GM19328 (cell line): ENCODE measurements at regions not wholly inside any gene's neighbourhood (a gene's known extent, or its start where the extent isn't known, plus 50 kb on each side); places are given as distances from the start of the nearest gene placed in this dataset.

Source experiments
- ATAC-seq: cut with Tn5 transposase; IDR thresholded peaks from one replicate; pipeline ENCODE4 v1.9.1; 2021; ENCODE audit warnings: mild to moderate bottlenecking, moderate library complexity; ENCODE audit not compliant: unreplicated experiment

GRCh38 chr17:79298799-79299198, 224.2 kb downstream of the ENGASE start:
- no peak for ATAC-seq

DNA sequence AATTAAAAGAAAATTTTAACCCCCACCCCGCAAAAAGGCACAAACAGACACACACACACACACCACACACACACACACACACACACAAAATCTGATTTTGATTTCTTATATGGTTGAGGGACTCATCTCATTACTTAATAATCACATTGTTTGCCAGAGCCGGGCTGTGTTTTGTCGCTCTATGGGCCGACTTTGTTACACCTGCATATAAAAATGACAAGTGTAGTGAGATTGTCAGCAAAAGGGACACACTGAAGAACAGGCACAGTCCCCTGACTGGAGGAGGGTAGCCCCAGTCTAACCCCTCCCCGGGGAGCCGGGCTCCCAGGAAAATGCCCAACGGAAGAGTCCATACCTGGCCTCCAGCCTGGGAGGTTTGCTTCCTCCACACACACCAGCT, 221.6 kb downstream of the ENGASE start:
- no peak for ATAC-seq

DNA sequence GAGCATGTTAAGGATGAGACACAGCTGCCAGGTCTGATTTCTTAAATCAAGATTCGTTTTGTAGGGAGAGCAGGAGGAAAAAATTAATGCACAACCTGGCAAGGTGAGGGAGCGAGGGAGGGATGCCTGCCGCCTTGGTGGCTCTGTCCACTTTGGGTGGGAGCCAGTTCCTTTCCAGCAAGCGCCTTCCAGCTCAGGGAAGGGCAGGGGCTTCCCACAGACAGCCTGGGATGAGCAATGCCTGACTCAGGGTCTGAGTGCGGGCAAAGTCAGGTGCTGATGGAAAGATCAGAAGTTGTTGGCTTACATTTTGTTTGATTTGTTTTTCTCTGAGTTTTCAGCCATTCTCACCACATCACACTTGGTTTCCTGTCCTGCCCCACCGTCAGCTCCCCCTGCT, 220.7 kb downstream of the ENGASE start:
- ATAC-seq, result no peak

DNA sequence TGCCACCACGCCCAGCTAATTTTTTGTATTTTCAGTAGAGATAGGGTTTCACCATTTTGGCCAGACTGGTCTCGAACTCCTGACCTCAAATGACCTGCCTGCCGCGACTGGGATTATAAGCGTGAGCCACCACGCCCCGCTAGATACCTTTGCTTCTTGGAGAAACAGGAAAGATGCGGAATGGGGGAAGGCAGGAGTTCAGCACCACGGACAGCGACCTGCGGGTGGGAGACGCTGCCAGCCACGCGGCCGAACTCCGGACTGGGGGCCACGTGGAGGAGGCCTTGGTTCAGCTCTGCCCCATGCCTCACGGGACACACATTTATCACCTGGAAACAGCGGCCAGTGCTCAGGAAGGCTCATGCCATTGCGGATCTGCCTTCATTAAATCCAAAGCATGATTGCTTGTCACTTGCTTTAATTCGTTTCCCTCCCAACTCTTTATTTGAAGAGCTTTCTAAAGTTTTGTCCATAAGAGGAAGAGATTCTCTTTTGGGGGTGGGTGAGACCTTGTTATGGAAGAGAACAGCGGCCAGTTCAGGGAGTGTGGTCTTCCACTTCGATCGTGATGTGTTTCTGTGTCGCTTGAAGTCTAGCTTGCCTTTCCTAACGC, 219.9 kb downstream of the ENGASE start:
- ATAC-seq, result no peak

- no peak for ATAC-seq
Observed at GRCh38 chr17:79292501-79292900, 217.9 kb downstream of the ENGASE start.

- ATAC-seq, result no peak
Observed at GRCh38 chr17:79291391-79291790, 216.8 kb downstream of the ENGASE start.

DNA sequence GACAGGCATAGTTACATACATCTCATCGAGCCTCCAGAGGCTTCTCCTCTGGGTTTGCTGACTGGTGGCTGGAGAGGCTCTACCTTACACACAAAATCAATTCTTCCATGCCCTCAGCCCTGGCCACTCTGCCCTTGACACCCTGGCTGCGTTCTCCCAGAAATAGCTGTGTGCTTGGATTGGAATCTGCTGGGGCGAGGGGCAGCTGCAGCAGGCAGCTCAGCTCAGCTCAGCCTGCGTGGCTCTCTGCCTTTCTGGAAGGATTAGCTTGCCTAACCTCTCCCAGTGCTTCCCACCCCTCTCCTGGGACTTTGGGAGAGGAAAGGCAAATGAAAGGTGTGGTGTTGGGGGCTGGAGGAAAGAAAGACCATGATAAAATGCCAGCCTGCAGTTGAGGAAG, 216.1 kb downstream of the ENGASE start:
- ATAC-seq, result no peak

DNA sequence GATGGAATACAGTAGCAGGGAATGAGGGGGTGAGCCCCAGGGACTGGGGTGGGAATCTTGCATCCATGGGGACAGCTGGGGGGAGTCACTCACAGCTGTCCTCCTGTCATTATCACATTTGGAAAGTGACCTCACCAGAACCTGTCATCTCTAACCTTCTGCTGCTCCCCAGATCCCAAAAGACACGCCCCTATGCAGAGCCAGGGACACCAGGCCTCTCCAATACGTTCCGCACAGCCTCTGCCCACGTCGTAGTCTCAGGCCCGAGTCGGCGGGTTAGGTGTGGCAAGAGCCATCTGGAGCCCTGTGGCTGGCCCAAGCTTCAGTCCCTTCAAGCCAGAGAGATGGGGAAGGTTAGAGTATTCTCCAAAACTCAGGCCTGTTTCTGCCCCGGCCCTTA, 214.3 kb downstream of the ENGASE start:
- no peak for ATAC-seq

DNA sequence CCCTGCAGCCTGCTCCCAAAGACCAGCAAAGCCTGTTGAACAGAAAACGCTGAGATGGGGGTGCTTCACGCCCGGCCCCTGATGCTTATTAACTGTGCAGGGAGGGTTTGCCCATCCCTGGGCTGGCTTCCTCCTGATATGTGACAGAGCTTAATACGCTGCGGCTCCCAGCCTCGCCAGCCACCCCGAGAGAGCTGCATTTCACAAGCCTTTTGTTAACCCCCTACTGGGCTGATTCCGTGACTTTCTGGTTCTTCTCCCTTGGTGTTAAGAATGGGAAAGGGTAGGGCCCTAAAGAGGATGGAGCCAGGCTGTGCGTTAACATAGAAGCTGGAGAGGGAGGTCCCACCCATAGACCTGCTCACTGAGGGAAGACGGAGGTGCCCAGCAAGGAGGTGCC, 211.8 kb downstream of the ENGASE start:
- ATAC-seq, result no peak

GRCh38 chr17:79285973-79286372, 211.3 kb downstream of the ENGASE start:
- no peak for ATAC-seq

GRCh38 chr17:79282294-79282693, 207.7 kb downstream of the ENGASE start:
- no peak for ATAC-seq

GRCh38 chr17:79281803-79282202, 207.2 kb downstream of the ENGASE start:
- ATAC-seq, result no peak

DNA sequence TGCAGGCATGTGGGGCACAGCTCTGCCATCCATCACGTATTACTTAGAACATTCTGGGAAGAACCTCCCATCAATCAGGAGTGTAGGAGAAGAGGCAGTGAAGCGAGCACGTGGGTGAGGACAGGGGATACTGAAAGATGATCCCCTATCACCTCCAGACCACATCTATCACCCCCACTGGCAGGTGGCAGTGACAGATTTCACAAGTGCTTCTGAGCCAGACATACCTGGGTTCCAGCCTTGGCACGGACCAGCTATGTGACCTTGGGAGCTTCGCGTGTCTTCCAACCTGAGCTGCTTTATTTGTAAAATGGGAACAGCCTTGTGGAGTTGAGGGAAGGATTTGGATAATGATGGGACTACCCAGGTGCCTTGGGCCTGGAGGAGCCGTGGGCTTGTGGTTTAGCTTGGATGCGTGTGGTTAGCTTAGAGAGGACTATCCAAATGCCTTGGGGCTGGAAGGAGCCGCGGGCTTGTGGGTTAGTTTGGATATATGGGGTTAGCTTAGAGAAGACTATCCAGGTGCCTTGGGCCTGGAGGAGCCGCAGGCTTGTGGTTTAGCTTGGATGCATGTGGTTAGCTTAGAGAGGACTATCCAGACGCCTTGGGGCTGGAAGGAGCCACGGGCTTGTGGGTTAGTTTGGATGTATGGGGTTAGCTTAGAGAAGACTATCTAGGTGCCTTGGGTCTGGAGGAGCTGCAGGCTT, 206.4 kb downstream of the ENGASE start:
- no peak for ATAC-seq

- no peak for ATAC-seq
Observed at GRCh38 chr17:79280010-79280409, 205.4 kb downstream of the ENGASE start.

DNA sequence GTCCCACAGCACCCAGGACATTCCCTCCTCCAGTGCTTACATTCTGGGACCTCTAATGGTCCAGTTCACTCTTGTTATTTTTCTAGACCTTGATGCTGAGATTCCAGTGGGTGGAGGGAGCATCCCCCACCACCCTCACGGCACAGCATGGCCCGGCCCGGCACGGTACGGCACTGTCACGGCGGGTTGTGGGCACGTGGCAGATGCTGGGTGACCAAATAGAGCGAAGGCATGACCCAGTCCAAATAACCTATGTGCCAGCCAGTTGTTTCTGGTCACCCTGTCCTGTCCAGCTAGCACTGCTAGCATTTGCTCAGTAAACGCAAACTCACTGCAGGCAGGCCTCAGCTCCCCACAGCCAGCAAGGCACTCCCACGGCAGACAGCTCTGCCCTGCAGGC, 204.7 kb downstream of the ENGASE start:
- no peak for ATAC-seq

- ATAC-seq, result no peak
Observed at GRCh38 chr17:79276821-79277220, 202.2 kb downstream of the ENGASE start.

DNA sequence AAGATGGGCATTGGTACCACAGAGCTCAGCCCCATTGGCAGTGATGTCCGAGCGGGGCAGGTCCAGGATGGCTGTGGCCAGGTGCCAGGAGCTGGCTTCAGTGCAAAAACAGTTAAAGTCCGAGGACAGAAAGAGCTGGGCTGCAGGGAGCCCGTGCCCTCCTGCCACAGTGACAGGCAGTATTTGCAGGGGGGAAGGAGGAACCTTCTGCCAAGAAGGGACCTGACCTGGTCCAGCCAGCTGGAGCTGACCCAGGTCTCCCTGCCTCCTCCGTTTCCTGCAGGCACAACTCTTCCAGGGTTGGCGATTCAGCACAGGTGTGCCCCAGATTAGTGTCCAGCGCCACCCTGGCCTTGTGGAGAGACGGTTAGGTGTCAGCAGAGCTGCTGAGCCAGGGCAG, 199.0 kb downstream of the ENGASE start:
- no peak for ATAC-seq

- ATAC-seq, result no peak
Observed at GRCh38 chr17:79272666-79273219, 198.1 kb downstream of the ENGASE start.

GRCh38 chr17:79272220-79272619, 197.6 kb downstream of the ENGASE start:
- no peak for ATAC-seq

DNA sequence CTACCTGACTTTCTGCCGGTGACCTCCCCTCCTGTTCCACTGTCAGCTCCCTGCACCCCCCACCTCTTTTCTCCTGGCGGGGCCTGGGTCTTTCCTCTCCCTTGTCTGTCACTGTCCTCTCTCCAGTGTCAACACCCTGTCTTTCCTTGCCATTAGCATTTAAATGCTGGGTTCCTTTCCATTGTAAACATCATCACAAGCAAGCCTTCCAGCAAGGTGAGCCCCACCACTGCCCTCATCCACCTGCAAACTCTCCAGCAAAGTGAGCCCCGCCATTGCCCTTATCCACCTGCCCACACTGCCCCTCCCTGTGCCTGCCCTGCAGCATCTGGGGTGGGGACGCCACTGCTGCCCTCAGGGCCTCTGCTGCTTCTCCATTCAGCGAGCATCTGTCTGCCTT, 195.0 kb downstream of the ENGASE start:
- no peak for ATAC-seq

GRCh38 chr17:79263191-79263590, 188.6 kb downstream of the ENGASE start:
- no peak for ATAC-seq

GRCh38 chr17:79262624-79263023, 188.0 kb downstream of the ENGASE start:
- ATAC-seq, result no peak
